SKM-1 (cell line): ENCODE measurements at regions not wholly inside any gene's neighbourhood (a gene's known extent, or its start where the extent isn't known, plus 50 kb on each side); places are given as distances from the start of the nearest gene placed in this dataset.
"Not testable (repeated sequence)": the region's sequence is repeated elsewhere in the genome, so short reads cannot be mapped to it uniquely, and the experiment has no call there.

Experiments
- DNase-seq: peaks from one replicate; lab custom pipeline; 2025; ENCODE audit not compliant: unreplicated experiment; lab: John Stamatoyannopoulos, UW

- no peak for DNase-seq
Observed at GRCh38 chr2:160550048-160550447, 56.4 kb upstream of the RBMS1 start.

- peak; percentile 23 for DNase-seq
Observed at GRCh38 chr2:160551259-160551658, 57.7 kb upstream of the RBMS1 start.

- no peak for DNase-seq
Observed at GRCh38 chr2:160555420-160556071, 61.9 kb upstream of the RBMS1 start.

GRCh38 chr2:160557903-160558302 lies 64.3 kb upstream of the RBMS1 start:
- DNase-seq: no peak

- DNase-seq: no peak
Observed at GRCh38 chr2:160558531-160558930, 64.9 kb upstream of the RBMS1 start.

- DNase-seq: no peak
Observed at GRCh38 chr2:160561551-160562295, 68.1 kb upstream of the RBMS1 start.

- no peak for DNase-seq
Observed at GRCh38 chr2:160562730-160563129, 69.1 kb upstream of the RBMS1 start.

GRCh38 chr2:160564591-160564990 lies 71.0 kb upstream of the RBMS1 start:
- DNase-seq: no peak

GRCh38 chr2:160565099-160565845 lies 71.7 kb upstream of the RBMS1 start:
- no peak for DNase-seq

GRCh38 chr2:160566717-160567116 lies 73.1 kb upstream of the RBMS1 start:
- DNase-seq: peak; percentile 69

- DNase-seq: no peak
Observed at GRCh38 chr2:160568856-160569255, 75.2 kb upstream of the RBMS1 start.

GRCh38 chr2:160570376-160570775 lies 76.8 kb upstream of the RBMS1 start:
- DNase-seq: peak; percentile 68

GRCh38 chr2:160574468-160575140 lies 81.0 kb upstream of the RBMS1 start:
- DNase-seq: peak; percentile 49

GRCh38 chr2:160575368-160575767 lies 81.8 kb upstream of the RBMS1 start:
- DNase-seq: no peak

GRCh38 chr2:160576054-160576499 lies 82.5 kb upstream of the RBMS1 start:
- no peak for DNase-seq

GRCh38 chr2:160577081-160577480 lies 83.5 kb upstream of the RBMS1 start:
- DNase-seq: not testable (repeated sequence)

GRCh38 chr2:160581035-160581434 lies 87.4 kb upstream of the RBMS1 start:
- no peak for DNase-seq

GRCh38 chr2:160581448-160581847 lies 87.8 kb upstream of the RBMS1 start:
- DNase-seq: no peak

- DNase-seq: no peak
Observed at GRCh38 chr2:160582081-160582480, 88.5 kb upstream of the RBMS1 start.

- no peak for DNase-seq
Observed at GRCh38 chr2:160582490-160583145, 89.0 kb upstream of the RBMS1 start.

- DNase-seq: no peak
Observed at GRCh38 chr2:160583146-160583535, 89.5 kb upstream of the RBMS1 start.
